Activated T-cell treated with anti-CD3 and anti-CD28 coated beads for 48 hours (primary cell): ENCODE measurements at regions not wholly inside any gene's neighbourhood (a gene's known extent, or its start where the extent isn't known, plus 50 kb on each side); places are given as distances from the start of the nearest gene placed in this dataset.
A peak's percentile ranks its signal among the peaks of the same experiment; 100 is the strongest.

ENCODE experiments used
- DNase-seq: peaks from one replicate; pipeline ENCODE4 v3.0.0-alpha.2; 2020; ENCODE audit warnings: low read depth

GRCh38 chr1:4140821-4141220 lies 240.7 kb upstream of the C1orf174 start:
- DNase-seq: no peak

GRCh38 chr1:4144349-4144971 lies 244.4 kb upstream of the C1orf174 start:
- DNase-seq: no peak

GRCh38 chr1:4146101-4146500 lies 246.0 kb upstream of the C1orf174 start:
- DNase-seq: no peak

- DNase-seq: no peak
These were observed 246.5 kb upstream of the C1orf174 start for GRCh38 chr1:4146614-4147013.

GRCh38 chr1:4147509-4147908 lies 247.4 kb upstream of the C1orf174 start:
- DNase-seq: no peak

- DNase-seq: no peak
These were observed 249.2 kb upstream of the C1orf174 start for GRCh38 chr1:4149281-4149680.

GRCh38 chr1:4149831-4150230 lies 249.8 kb upstream of the C1orf174 start:
- DNase-seq: no peak

GRCh38 chr1:4150262-4150661 lies 250.2 kb upstream of the C1orf174 start:
- DNase-seq: no peak

GRCh38 chr1:4152266-4152665 lies 252.2 kb upstream of the C1orf174 start:
- no peak for DNase-seq

GRCh38 chr1:4153571-4153970 lies 253.5 kb upstream of the C1orf174 start:
- DNase-seq: no peak

- DNase-seq: no peak
These were observed 256.3 kb upstream of the C1orf174 start for GRCh38 chr1:4156241-4156973.

GRCh38 chr1:4160181-4160580 lies 260.1 kb upstream of the C1orf174 start:
- no peak for DNase-seq

- no peak for DNase-seq
These were observed 261.4 kb upstream of the C1orf174 start for GRCh38 chr1:4161366-4162006.

- no peak for DNase-seq
These were observed 264.9 kb upstream of the C1orf174 start for GRCh38 chr1:4164965-4165364.

- no peak for DNase-seq
These were observed 265.7 kb upstream of the C1orf174 start for GRCh38 chr1:4165686-4166300.

- no peak for DNase-seq
These were observed 266.6 kb upstream of the C1orf174 start for GRCh38 chr1:4166713-4167112.

GRCh38 chr1:4169991-4170390 lies 269.9 kb upstream of the C1orf174 start:
- no peak for DNase-seq

GRCh38 chr1:4170548-4171340 lies 270.7 kb upstream of the C1orf174 start:
- no peak for DNase-seq

- no peak for DNase-seq
These were observed 271.7 kb upstream of the C1orf174 start for GRCh38 chr1:4171480-4172450.

- peak; percentile 7 for DNase-seq
These were observed 272.9 kb upstream of the C1orf174 start for GRCh38 chr1:4172644-4173599.
